ENCODE measurements at regions not wholly inside any gene's neighbourhood (a gene's known extent, or its start where the extent isn't known, plus 50 kb on each side); places are given as distances from the start of the nearest gene placed in this dataset.

- TF ChIP-seq, protein P1, sequence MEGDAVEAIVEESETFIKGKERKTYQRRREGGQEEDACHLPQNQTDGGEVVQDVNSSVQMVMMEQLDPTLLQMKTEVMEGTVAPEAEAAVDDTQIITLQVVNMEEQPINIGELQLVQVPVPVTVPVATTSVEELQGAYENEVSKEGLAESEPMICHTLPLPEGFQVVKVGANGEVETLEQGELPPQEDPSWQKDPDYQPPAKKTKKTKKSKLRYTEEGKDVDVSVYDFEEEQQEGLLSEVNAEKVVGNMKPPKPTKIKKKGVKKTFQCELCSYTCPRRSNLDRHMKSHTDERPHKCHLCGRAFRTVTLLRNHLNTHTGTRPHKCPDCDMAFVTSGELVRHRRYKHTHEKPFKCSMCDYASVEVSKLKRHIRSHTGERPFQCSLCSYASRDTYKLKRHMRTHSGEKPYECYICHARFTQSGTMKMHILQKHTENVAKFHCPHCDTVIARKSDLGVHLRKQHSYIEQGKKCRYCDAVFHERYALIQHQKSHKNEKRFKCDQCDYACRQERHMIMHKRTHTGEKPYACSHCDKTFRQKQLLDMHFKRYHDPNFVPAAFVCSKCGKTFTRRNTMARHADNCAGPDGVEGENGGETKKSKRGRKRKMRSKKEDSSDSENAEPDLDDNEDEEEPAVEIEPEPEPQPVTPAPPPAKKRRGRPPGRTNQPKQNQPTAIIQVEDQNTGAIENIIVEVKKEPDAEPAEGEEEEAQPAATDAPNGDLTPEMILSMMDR (IDR thresholded peaks at IDR 0.05) = no peak
- TF ChIP-seq POLR2AphosphoS5 (IDR thresholded peaks at IDR 0.05) (no peak), POLR2A (IDR thresholded peaks at IDR 0.05) (no peak), EP300 (IDR thresholded peaks at IDR 0.05; ENCODE audit: low read depth) (no peak)
Measured at GRCh38 chr10:33664070-33664469, 329.6 kb upstream of the NRP1 start.
